Suppressor macrophage treated with lipopolysaccharide for 1 hour (primary cell): ENCODE measurements at regions not wholly inside any gene's neighbourhood (a gene's known extent, or its start where the extent isn't known, plus 50 kb on each side); places are given as distances from the start of the nearest gene placed in this dataset.

Experiments
- DNase-seq, 3 donors: peaks; one replicate each; pipeline ENCODE4 v3.0.0-alpha.2; 2020 to 2022

GRCh38 chr13:104057861-104058260, 991.6 kb upstream of the SLC10A2 start:
- no peak for DNase-seq

DNA sequence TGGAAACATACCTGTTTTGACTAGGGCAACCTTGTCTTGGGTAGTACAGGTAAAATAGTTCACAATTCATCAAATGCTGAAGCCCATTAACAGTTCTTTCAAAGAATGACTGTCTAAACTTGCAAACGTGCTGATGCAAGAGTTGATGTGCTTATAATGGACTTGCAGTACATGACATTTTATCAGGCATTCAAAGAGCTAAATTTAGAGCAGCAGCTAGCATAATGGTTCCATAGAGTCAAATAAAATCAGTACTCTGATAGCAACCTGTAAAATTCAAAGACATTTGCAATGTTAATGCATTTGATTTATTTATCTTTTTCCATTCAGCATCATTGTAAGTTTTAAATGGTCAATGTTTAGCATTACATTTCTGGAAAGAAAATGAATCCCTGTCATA, 979.7 kb upstream of the SLC10A2 start:
- DNase-seq, result no peak

- no peak for DNase-seq
Observed at GRCh38 chr13:104043184-104043583, 977.0 kb upstream of the SLC10A2 start.

- no peak for DNase-seq
Observed at GRCh38 chr13:104034891-104035290, 968.7 kb upstream of the SLC10A2 start.

GRCh38 chr13:104025303-104025702, 959.1 kb upstream of the SLC10A2 start:
- no peak for DNase-seq

- DNase-seq, result no peak
Observed at GRCh38 chr13:104024416-104025170, 958.4 kb upstream of the SLC10A2 start.

- DNase-seq, result no peak
Observed at GRCh38 chr13:104021806-104022397, 955.7 kb upstream of the SLC10A2 start.

DNA sequence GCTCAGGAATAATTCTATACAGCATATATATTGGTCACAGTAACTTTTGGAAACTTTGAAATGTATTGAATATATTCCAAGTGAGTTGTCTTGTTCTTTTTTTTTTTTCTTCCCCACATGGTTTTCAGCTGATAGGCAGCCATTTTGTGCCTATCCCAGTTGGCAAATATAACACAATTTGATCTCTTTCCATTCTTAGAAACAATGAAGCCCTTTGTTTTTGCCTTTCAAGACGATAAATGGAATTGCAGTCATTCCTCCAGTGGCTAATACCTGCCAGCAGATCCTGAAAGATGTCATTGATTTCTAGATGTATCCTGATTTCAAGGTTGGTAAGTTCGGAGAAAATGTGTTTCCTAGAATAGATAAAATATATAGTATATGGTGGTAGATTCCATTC, 951.1 kb upstream of the SLC10A2 start:
- no peak for DNase-seq

GRCh38 chr13:104015646-104016396, 949.6 kb upstream of the SLC10A2 start:
- no peak for DNase-seq

DNA sequence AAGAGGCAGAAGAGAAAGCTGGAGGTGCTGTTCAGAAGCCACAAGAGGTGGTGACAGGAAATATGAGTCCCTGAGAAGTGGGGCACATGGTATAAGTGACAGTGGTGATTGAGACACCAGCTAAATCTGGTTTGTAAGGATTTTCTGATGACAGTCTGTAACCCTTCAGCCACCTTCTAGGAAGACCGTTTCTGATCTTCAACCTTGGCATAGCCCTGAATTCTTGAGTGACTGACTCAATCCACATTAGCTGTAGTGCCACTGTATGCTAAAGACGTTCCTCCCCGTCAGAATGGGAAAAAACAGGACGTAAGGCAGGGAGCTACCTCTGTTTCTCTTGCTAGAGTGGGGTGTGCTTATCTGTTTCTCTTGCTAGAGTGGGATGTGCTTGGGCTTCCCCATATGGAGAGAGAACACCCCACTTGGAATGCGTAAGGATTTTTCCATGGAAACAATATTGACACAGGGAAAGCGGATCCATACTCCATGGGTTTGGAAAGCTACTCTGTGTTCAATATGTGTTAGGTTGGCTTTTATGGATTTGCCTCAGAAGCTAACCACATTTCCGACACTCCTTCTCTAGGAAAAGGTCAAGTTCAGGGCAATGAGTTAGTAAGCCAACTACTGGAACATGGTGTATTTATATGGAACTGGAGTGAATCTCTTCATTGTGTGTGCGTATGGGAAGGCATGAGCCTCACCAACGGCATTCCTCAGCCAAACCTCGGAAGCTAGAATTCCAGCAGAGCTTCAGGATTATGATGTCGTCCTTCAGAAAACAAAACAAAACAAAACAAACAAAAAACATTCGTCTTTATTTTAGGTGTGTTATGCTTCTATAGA, 948.8 kb upstream of the SLC10A2 start:
- no peak for DNase-seq

GRCh38 chr13:104011505-104012241, 945.5 kb upstream of the SLC10A2 start:
- no peak for DNase-seq

DNA sequence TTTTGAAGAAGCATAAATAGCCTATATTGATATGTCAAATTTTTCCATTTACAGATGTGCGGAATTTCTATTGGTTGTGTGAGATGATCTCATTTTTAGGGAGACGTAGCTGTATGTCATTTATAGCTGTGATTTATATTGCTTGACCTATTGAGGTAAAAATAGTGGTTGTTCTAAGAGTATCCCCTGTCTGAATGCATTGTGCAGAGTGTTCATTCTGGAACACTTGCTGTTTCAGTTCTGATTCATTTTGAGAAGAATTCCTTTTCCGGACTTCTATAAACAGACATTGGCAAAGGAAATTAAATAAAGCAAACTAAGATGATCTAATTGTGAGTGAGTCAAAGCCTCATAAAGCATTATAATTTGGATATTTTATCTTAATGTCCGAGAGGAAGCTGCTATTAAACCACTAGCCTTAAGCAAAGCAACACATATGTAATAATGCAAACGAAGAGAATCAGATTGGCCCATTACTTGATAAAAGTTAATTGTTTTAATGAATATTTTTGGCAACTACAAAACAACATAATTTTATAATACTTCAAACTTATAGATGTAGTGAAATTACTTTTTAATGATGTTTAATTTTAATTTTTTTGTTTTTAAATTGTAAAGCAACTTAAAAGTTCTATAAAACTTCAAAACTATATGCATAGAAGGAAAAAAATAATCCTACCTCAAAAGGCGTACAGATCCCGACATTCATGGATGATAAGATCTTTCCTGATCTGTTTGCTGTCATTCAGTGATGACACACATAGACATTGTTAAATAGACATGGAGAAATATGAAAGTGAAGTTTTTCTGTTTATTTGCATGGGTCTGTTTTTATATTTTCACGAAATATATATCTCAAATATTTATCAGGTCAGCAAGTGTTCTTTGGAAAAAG, 942.6 kb upstream of the SLC10A2 start:
- no peak for DNase-seq

GRCh38 chr13:104008075-104008474, 941.9 kb upstream of the SLC10A2 start:
- DNase-seq, result no peak

DNA sequence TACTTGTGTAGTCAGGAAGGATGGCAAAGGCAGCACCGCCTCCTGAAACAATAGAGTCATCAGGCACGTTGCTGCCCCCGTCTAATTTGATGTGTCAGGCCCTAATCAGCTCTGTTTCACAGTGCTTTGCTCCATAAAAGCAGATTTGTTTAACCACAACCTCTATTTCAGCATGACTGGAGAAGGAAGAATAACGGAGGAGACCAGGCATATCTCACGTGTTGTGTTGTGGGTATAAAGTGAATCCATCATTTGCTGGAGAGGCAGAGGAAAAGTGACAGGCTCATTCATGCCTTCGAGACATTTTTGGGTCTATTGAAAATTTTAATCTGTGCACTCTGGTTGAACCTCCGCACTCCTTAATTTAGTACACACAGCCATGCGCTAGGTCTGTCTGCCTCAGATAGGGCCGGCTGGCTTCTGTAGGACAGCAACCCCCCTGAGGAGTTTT, 940.4 kb upstream of the SLC10A2 start:
- DNase-seq, result no peak

DNA sequence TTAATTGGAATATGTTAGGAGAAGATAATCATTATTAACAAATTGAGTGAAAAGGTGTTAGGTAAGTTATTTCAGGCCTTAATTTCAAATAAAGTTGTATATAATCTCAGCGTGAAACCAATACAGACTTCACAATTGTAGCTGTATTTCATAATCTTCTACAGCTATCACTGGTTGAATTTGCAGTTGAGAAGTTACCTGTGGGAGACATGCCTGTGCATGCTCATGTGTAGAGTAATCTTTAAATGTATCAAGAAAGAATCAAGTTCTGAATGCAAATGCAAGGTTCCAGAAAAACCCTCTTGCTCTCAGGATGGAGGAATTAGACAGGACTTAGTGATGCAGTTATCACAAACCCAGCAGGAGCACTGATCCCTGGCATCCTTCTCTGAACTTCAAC, 938.4 kb upstream of the SLC10A2 start:
- no peak for DNase-seq

- no peak for DNase-seq
Observed at GRCh38 chr13:104002216-104002615, 936.0 kb upstream of the SLC10A2 start.

GRCh38 chr13:104001766-104002165, 935.5 kb upstream of the SLC10A2 start:
- DNase-seq, result no peak

GRCh38 chr13:103996733-103997132, 930.5 kb upstream of the SLC10A2 start:
- DNase-seq, result no peak

- DNase-seq, result no peak
Observed at GRCh38 chr13:103983948-103984347, 917.7 kb upstream of the SLC10A2 start.

DNA sequence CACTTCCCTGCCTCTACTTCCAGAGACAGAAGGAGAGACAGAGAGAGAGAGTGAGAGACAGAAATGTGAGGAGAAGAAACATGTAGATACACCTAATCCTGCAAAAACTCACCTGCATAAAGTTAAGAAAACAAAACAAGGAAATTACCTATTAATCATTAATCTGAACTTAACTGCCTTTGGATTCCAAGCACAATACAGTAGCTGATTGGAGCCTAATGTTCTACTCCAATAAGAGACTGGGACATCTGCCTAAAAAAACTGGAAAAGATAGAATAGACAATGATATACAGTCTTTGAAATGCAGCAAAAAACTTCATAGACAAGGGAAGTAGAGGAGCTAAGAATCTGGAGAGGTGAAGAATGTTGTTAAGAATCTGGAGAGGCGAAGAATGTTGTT, 910.2 kb upstream of the SLC10A2 start:
- DNase-seq, result no peak

DNA sequence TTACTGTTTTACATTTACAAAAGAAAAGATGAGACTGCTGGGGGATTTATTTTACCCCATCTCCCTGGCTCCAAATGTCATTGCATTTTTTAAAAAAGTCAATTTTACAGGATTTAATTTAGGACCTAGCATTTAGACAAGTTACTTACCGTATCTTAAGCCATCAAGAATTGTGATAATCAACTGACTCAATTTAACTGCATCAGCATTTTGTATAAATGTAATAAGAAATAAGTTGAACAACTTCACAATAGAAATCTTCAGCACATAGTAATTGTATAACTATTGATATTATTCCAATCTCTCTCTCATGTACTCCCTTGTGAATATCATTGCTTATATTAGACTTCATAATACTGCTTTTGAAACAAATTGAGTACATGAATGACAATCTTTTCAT, 907.5 kb upstream of the SLC10A2 start:
- DNase-seq, result no peak
